Bone marrow (tissue), 2 donors: ENCODE measurements at regions not wholly inside any gene's neighbourhood (a gene's known extent, or its start where the extent isn't known, plus 50 kb on each side); places are given as distances from the start of the nearest gene placed in this dataset.

Source experiments
- DNase-seq, 2 donors: peaks; one replicate each; lab custom pipeline; 2025; lab: John Stamatoyannopoulos, UW

DNA sequence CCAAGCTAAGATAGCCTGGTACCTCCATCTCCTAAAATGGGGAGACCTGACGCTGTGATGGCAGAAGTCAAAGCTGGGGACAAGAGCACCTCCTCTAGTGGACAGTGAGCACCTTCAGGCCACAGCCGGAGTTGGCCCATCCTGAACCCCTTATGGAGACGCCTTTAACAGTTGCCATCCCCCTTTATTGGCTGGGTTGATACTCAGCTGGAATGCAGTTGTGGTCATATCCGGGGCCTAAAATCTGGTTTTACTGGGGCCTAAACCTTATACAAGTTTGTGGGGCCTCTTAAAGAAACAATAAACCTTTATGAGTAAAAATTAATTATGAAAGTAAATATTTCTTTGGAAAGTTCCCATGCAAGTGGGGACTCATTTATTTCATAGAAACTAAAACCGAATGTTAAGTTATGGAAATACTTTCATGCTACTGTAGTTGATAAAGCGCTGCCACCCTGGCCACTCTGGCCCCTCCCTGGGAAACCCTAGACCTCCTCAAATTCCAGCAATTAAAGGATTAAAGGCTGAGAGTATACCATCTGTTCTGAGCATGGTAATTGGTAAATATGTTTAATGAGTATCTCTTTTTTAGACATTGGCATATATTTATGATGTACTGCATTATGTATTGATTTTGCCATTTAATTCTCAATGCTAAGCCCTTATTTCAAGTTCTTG, 95.1 kb upstream of the SASH1 start:
- no peak for DNase-seq

DNA sequence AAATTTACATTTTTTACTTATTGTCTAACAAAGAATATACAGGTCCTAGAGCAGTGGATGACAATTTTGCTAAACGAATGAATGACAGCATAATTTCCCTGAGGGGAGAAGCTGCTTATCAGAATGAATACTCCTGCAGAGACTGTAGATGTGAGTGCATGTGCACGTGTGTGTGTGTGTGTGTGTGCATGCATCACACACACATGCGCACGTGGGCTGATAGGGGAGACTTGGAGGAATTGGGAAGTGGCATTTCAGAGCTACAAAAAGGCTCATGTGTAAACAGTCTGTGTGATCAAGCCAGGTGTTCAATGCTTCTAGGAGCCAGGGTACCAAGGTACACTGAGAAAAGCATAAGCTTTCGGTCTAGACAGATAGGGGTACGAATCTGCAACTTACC, 93.5 kb upstream of the SASH1 start:
- DNase-seq, result no peak

DNA sequence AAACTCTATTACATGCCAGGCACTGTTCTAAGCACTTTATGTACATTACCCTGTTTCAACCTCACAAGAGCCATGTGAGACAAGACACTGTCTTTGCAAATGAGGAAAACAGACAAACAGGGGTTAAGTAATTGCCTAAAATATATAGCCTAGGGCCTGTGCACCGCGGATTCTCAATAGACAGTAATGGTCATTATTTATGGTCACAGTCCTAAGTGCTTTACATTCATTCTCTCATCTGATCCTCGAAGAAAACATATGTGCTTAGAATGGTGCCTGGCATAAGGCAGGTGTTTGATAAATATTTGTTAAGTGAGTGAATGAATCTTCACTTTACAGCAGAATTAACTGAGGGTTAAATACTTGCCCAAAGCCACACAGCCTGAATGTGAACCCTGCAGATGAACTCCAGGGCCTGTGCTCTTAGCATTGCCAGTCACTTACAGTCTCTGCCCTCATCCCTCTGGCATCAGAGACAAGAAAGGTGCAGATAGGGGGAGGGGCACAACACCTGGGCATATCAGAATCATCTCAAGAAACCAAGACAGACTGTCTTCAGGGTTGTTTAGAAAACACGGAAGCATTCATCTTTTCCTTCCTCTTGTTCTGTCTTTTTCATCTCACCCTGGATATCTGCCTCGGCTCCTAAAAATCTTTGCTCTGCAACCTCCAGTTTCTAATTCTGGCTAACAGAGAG, 92.8 kb upstream of the SASH1 start:
- DNase-seq, result no peak

DNA sequence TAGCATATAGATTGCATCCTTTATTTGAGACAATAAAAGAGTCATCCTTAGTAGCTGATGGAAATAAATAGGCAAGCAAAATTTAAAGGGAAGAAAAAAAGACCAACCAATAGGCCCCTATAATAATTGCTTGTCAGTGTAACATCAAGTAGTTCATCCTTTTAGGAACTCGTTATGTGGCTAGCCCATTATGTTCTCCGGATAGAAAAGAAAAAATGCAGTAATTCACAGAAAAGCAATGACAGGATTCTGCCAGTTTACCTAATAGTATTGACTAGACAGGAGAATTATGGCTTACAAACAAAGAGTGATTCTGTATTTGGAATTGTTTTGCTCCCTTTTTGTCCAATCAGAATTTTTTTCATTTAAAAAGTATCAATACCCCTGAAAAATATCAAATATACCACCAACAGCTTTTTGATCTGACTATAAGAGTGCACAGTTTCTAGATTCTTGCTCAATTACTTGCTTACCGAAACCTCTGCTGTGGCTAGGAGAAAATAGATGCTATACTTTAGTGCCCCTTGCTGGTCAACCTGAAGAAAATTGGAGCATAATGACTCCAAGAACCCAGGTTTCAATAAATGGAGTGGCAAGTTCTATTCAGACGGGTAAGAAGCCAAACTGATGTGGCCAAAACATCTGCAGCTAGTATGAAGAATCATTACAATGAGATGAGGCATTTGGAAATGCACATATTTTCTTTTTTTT, 91.5 kb upstream of the SASH1 start:
- no peak for DNase-seq

DNA sequence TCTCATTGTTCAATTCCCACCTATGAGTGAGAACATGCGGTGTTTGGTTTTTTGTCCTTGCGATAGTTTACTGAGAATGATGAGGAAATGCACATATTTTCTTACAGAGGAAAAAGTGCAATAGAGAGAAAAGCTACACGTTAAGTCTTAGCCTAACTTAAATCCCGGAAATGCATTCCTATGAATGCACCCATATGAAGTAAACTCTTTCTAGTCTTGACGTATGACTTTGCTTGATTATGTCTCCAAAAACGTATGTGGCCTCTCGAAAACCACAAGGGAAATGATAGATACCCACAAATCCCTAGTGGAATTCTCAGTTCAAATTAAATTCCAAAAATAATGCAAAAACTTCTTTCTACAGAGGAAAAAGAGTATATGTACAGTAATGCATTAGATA, 90.7 kb upstream of the SASH1 start:
- no peak for DNase-seq

DNA sequence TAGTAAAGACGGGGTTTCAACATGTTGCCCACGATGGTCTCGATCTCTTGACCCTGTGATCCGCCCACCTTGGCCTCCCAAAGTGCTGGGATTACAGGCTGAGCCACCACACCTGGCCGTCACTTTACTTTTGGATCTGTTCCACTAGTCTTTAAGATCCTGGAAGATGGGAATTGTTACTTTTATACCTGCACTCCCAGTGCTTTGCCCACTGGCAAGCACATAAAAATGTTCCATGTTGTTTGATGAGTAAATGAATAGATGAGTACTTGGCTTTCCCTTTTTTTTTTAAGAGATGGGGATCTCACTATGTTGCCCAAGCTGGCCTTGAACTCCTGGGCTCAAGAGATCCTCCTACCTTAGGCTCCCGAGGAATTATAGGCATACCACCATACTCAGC, 84.8 kb upstream of the SASH1 start:
- no peak for DNase-seq

DNA sequence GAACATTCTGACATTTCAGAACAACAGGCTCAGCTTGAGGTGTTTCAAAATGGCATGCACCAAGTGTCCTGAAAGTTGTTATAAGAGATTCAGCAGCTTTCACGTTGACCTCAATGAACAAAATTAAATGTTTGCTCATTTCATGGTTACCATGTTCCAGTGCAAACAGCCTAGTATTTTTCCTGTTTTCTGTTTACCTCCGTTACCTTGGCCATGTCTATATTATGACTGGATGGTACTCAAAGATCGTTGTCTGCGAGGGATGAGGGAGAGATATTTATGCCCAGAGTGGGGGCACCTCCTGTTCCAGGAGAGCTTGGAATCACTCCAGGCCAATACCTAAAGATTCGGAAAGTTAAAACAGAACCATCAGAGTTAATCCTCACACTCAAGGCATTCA, 83.8 kb upstream of the SASH1 start:
- no peak for DNase-seq

DNA sequence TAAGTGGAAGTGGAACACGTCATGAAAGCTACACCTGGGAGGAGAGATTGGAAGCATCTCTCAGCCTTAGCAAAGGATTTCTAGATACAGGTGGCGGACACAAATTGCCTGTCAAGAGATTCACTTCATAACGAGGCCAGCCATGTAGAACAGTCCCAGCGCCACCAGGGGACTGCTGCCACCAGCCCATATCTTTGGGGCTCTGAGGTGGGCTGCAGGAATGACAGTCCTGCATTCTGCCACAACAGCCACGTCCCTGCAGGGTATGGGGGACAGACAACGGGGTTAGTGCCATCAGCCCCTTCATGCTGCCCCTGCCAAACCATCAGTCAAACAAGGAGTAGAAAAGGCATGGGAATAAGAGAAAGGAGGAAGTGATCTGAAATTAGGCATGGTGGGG, 81.2 kb upstream of the SASH1 start:
- no peak for DNase-seq

DNA sequence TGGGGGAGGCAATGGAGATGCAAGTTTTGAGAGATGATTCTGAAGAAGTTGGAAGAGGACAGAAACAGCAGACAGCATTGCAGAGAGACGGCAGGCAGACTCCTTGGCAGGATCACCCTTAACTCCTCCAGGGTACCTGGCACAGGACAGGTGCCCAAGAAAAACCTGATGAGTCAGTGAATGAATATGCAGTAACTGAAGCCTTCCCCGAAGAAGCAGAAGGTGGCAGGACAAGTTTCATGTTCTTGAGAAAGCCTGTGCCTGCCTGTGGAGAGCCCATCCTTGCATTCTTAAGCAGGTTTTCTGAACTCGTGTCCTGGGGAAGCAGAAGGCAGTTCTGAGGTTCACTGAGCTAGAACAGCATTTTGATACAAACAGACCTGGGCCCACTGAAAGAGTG, 79.6 kb upstream of the SASH1 start:
- no peak for DNase-seq

DNA sequence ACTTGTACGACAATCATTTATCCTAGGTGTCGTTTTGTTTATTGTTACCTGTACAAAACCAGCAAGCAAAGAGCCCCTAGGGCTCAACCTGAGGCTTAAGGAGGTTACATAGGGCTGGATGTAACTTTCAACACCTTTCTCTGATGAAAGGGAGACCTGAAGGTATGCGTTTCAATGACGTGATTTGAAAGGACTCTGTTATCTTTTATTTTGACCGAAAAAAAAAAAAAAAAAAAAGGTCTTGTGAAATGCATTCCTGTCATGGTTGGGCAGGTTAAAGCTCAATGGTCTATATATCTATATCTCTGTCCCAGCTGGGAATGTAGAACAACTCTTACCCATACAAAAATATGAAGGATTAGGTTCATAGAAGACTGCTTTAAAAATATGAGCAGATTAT, 78.7 kb upstream of the SASH1 start:
- no peak for DNase-seq

DNA sequence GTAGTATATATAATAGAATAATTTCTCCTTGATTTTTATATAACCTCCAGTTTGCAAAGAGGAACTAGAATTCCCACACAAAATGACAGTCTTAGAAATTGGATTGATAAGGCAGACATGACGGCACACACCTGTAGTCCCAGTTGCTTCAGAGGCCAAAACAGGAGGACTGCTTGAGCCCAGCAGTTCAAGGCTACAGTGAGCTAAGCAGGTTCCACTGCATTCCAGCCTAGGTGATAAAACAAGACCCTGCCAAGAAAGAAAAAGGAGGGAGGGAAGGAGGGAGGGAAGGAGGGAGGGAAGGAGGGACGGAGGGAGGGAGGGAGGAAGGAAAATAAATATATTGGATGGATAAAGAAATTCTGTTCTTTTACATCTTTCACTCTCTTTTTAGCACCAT, 77.6 kb upstream of the SASH1 start:
- no peak for DNase-seq

DNA sequence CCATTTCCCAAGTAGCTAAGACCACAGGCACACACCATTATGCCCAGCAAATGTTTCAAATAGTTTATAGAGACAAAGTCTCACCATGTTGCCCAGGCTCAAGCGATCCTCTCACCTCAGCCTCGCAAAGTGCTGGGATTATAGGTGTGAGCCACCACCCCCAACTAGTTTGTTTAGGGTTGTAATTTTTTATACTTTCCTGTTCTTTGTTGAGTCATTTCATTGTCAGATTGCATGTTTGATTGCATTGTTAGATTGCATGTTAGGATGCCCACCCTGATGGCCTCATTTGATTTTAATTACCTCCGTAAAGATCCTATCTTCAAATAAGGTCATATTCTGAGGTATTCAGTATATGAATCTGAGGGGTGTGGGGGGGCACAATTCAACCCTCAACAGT, 73.3 kb upstream of the SASH1 start:
- DNase-seq, result no peak

DNA sequence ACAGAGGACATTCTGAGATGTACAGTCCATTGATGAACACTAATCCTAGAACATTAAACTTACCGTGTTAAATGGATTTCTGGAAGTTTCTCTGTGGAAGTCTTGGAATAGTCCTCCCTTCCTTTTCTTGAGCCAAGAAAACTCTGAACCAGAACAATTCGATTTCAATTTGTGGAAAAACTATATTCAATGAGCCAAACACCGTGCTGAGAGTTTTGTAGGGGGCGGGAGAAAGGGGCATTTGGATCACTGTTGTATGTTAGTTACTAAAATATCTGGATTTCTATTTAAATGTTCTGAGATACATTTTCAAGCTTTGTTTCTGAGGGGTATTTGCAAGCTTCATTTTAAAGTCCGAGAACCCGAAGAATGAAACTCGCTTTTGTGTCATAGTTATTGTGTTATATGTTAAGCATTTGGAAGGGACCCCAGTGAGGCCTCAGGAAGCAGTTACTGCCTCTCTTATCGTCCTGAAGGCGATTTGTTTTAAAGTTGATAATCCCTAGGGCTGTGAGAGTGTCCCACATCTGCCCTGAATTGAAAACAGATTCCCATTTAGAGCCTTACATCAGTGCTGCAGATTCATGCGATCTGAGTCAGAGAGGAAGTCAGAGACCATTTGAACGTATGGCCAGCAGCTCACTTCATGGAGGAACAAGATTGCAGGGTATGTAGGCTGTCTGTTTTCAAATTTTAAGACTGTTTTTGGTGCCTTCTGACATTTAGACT, 70.8 kb upstream of the SASH1 start:
- no peak for DNase-seq

DNA sequence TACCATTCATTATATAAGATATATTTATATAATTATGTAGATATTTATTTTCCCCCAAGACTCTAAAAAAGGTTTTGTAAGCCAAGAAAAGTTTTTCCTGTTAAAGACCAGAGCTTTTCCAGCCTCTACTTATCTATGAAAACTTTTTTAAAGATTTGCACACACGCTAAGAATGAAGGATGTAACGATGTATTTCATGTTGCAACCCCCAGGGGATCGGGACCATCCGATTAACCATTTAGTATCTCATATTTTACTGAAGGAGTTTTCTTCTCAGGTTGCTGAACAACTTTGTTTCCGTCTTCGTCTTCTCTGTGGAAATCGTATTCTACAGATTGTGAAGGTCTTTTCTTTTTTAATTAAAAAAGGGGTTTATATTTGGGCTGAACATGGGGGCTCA, 70.0 kb upstream of the SASH1 start:
- no peak for DNase-seq

DNA sequence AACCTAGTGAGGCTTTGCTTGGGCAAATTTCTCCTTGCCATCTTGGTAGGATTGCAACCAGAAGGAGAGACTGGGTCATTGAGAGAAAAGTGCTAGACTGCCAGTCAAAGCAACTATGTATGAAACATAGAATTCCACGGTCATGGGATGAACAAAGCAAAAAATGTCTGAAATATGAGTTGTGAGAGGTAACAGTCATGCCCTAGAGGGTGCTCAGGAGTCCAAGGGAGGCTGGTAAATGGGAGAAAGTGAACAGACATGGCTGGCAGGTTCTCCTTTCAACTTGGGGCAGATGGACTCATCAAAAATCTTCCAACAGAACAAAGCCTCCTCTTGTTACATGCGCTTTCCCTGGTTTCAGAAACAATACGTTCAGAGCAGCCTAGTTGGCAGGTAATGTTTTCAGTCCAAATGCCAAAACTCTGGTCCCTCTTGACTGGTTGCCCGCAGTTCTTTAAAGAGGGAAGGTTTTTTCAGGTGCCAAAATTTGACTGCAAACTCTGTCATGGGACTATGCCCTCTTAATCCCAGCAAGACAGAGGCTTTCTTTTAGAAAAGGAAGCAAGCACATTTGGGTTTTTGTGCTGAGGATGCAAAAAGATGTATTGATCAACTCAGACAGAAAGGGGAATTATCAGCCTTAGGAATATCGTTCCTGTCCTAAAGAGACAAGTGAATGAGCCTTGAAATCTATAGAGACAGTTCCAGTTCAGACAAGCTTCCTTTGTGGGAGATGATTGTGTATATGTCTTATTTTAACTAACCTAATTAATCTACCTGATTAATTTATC, 68.5 kb upstream of the SASH1 start:
- DNase-seq, result no peak

DNA sequence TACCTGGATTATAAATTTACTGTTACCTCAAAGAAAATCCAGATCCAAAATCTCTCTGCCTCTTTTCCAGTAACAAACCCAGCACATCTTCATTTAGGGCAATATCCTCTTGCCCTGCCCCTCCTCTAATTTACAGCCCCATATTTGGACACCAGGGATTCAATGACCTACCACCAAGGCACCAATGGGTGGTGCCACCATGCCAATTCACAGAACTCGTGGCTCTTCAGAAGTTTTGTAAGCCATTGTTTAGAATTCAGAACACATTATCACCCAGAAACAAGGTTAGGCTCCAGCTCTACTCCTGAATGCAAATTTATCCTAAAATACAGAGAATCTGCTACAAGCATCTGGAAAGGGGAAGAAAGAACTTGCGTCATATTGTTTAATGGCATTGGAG, 67.8 kb upstream of the SASH1 start:
- no peak for DNase-seq

DNA sequence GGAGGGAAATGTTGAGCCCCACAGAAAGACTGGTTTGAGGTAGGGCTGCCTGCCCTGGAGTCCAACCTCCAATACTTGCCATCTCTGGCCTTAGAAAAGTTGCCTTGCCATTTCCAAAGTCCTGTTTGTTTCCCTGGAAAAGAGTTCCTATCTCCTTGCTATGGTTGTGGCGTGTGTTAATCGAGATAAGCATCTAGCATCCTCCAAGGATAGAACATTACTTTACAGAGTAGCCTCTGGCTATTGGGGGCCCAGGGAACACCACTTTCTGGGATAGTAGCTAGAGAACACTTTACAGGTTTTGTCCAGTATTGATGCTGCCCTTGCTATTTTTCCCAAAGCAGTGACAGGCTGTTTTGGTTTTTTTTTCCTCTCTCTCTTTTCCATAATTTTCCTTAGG, 57.4 kb upstream of the SASH1 start:
- no peak for DNase-seq

DNA sequence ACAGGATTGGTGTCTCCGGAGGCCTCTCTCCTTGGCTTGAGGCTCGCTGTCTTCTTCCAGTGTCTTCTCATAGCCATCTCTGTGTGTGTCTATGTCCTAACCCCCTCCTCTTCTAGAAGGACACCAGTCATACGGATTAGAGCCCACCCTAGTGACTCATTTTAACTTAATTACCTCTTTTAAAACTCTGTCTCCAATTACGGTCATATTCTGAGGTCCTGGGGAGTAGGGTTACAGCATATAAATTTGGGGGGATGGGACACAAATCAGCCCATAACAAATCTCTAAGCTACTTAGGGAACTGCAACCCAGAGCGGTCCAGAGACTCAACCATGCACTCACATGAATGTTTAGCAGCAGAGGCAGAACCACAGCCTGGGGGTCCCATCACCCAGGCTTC, 56.1 kb upstream of the SASH1 start:
- DNase-seq, result no peak

DNA sequence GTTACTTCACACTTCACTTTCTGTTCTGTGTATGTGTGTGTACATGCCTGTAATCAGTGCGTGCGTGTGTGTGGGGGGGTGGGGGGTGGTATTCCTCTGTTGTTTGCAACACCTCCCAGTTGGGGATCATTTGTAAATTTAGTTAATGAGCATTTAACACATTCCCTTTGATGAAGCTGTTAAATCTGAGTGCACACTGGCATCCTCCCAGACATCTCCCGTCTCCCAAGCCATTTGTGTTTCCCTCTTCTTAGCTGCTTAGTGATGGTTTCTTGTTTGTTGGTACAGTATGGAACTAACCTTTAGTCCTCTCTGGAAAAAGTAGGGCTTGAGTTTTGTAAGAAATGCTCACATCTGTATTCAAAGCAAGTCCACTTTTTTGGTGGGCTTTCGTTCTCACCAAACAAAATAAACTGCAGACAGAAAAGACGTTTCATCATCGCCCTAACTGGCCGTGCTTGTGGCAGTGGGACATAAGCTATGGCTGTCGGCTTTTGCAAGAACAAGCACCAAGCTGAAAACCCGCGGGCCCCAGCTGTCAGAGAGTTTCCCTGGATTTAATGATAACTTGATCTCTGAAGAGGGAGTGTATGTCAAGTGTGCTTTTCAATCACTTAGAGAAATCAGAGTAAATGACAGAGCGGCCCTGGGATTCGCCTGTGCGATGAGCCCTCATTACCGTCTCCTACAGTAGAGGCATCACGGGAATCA, 54.9 kb upstream of the SASH1 start:
- DNase-seq, result no peak

DNA sequence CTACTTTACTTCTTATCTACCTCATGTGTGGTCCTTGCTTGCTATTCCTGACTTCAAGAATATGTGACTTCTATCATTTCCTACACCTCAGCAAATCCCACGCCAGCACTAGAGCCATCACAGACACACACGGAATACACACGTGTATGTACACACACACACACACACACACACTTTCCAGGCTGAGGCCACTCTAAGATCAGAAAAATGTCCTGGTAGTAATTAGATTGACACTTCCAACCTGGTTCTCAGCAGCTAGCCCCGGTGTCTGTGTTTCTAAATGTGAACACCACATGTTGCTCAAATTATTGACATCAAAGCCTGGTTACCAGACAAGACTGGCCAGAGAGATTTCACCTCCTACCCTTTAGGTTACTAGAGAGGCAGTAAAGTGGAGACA, 54.1 kb upstream of the SASH1 start:
- DNase-seq, result no peak

DNA sequence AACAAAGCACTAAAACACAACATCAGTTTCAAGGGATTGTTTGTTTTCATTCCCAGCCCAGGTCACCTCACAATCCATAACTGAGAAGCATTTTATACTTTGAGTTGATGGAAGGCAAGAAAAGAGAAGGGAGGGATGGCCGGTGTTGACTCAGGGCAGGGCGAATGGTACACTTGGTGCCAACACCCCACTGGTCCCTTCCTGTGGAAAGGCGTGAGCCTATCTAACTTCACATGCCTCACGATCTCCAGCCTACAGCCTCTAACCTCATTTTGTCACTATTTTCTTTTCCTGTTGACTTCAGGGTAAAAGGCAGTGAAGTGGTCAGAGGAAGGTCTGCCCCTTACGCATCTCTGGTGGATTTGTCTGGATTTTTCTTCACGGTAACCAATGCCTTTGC, 53.5 kb upstream of the SASH1 start:
- no peak for DNase-seq
